Smooth muscle cell (in vitro differentiated cells): ENCODE measurements at regions not wholly inside any gene's neighbourhood (a gene's known extent, or its start where the extent isn't known, plus 50 kb on each side); places are given as distances from the start of the nearest gene placed in this dataset.

ENCODE experiments used
- DNase-seq: peaks from one replicate; lab custom pipeline; 2025; ENCODE audit not compliant: unreplicated experiment; lab: John Stamatoyannopoulos, UW
- H2AFZ ChIP-seq: fragments of 200-600 bp; sonication (generic); 2 replicates; pipeline ENCODE4 v1.6.0; 2016; ENCODE audit warnings: antibody characterized with exemption, low read depth, mild to moderate bottlenecking
- H3F3A ChIP-seq: fragments of 200-600 bp; sonication (generic); 2 replicates; pipeline ENCODE4 v1.6.0; 2017; ENCODE audit warnings: antibody characterized with exemption, low read depth
- H3K27ac ChIP-seq: fragments of 200-600 bp; sonication (generic); 2 replicates; pipeline ENCODE4 v1.5.1; 2016; ENCODE audit warnings: low read depth, mild to moderate bottlenecking
- H3K27me3 ChIP-seq: fragments of 200-600 bp; sonication (generic); 2 replicates; pipeline ENCODE4 v1.6.1; 2016; ENCODE audit warnings: low read depth, mild to moderate bottlenecking
- H3K36me3 ChIP-seq: fragments of 200-600 bp; sonication (generic); 2 replicates; pipeline ENCODE4 v1.5.1; 2016; ENCODE audit warnings: low read depth
- H3K4me1 ChIP-seq: fragments of 200-600 bp; sonication (generic); 2 replicates; pipeline ENCODE4 v1.5.1; 2016; ENCODE audit warnings: low read depth
- H3K4me2 ChIP-seq: fragments of 200-600 bp; sonication (generic); 2 replicates; pipeline ENCODE4 v1.6.0; 2016; ENCODE audit warnings: mild to moderate bottlenecking
- H3K4me3 ChIP-seq: fragments of 200-600 bp; sonication (generic); 2 replicates; pipeline ENCODE4 v1.5.1; 2016; ENCODE audit warnings: mild to moderate bottlenecking
- H3K79me2 ChIP-seq: fragments of 200-600 bp; sonication (generic); 2 replicates; pipeline ENCODE4 v1.6.0; 2016; ENCODE audit warnings: low read depth, mild to moderate bottlenecking
- H3K9ac ChIP-seq: fragments of 200-600 bp; sonication (generic); 2 replicates; pipeline ENCODE4 v1.6.0; 2016; ENCODE audit warnings: low read depth
- H3K9me3 ChIP-seq: fragments of 200-600 bp; sonication (generic); replicated peaks from 2 replicates; pipeline ENCODE4 v1.5.1; 2016; ENCODE audit warnings: low read depth
- H4K20me1 ChIP-seq: fragments of 200-600 bp; sonication (generic); 2 replicates; pipeline ENCODE4 v1.6.0; 2016; ENCODE audit warnings: low read depth
- CTCF ChIP-seq: fragments of 200-600 bp; sonication (generic); IDR thresholded peaks from 2 replicates; pipeline ENCODE4 v1.5.1; 2017; ENCODE audit warnings: borderline replicate concordance, mild to moderate bottlenecking, antibody characterized with exemption; ENCODE audit not compliant: insufficient read depth, poor library complexity, severe bottlenecking
- WGBS: methylation state at CpG from one replicate; pipeline ENCODE4 v1.1.7; 2016; ENCODE audit warnings: low lambda C conversion rate; 5-methylcytosine and 5-hydroxymethylcytosine counted together

DNA sequence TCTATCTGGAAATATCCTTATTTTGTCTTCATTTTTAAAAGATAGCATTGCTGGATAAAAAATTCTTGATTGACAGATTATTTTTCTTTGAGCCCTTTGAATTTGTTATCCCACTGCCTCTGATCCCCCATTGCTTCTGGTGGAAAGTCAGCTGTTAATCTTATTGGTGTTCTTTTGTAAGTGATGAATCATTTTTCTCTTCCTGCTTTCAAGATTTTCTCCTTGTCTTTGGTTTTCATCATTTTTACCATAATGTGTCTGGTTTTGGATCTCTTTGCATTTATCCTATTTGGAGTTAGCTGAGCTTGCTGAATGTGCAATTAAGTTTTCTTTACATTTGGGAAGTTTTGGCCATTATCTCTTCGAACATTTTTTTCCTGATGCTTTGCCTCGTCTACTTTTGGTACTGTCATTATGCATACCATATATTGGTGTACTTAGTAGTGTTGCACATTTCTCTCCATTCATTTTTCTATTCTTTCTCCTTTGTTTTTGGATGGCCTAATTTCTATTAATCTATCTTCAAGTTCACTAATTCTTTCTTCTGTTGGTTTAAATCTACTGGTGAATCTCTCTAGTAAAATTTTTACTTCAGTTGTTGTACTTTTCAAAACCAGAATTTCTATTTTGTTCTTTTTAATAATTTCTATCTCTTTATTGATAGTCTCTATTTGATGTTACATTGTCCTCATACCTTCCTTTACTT lies 440.0 kb upstream of the PROK2 start:
- no peaks in the 10 kb centered on the region for H3K79me2 ChIP-seq
- 100% methylated on average over 2 of the region's 2 CpGs for WGBS
- no peak overlapping the region for H3K9ac ChIP-seq
- H3K4me3 ChIP-seq = no peak overlapping the region
- no peaks in the 10 kb centered on the region for H3K4me1 ChIP-seq
- peaks cover 15% of the 10 kb centered on the region for H3K9me3 ChIP-seq
- no peaks in the 10 kb centered on the region for H3F3A ChIP-seq
- no peak overlapping the region for H3K27ac ChIP-seq
- H2AFZ ChIP-seq = no peak overlapping the region
- TF ChIP-seq CTCF = no peak
- H3K36me3 ChIP-seq = no peaks in the 10 kb centered on the region
- no peak for DNase-seq
- no peak overlapping the region for H3K4me2 ChIP-seq
- no peaks in the 10 kb centered on the region for H4K20me1 ChIP-seq
- H3K27me3 ChIP-seq = no peaks in the 10 kb centered on the region

DNA sequence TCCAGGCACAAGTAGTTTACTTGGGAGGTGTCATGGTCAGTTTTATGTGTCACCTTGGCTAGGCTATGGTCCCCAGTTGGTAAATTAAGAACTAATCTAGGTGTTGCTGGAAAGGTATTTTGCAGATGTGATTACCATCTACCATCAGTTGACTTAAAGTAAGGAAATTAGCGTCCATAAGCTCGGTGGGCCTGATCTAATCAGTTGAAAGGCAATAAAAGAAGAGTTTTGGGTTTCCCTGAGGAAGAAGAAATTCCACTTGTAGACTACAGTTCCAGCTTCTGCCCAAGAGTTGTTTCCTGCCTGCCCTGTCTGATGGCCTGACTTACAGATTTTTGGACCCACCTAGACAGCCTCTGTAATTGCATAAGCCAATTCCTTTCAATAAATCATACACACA lies 438.7 kb upstream of the PROK2 start:
- no peaks in the 10 kb centered on the region for H3K27me3 ChIP-seq
- no peaks in the 10 kb centered on the region for H4K20me1 ChIP-seq
- H3K4me1 ChIP-seq = no peaks in the 10 kb centered on the region
- WGBS = 88% methylated on average over 2 of the region's 2 CpGs
- no peaks in the 10 kb centered on the region for H3K36me3 ChIP-seq
- H3K9me3 ChIP-seq = peaks cover 15% of the 10 kb centered on the region
- H3K27ac ChIP-seq = no peak overlapping the region
- no peak for DNase-seq
- no peak overlapping the region for H3K4me3 ChIP-seq
- H3K9ac ChIP-seq = no peak overlapping the region
- no peak overlapping the region for H3K4me2 ChIP-seq
- no peak overlapping the region for H2AFZ ChIP-seq
- no peaks in the 10 kb centered on the region for H3K79me2 ChIP-seq
- H3F3A ChIP-seq = no peaks in the 10 kb centered on the region
- TF ChIP-seq CTCF = no peak

- H3K36me3 ChIP-seq = no peaks in the 10 kb centered on the region
- H3K4me1 ChIP-seq = no peaks in the 10 kb centered on the region
- no peaks in the 10 kb centered on the region for H3K79me2 ChIP-seq
- 83% methylated on average over 2 of the region's 2 CpGs for WGBS
- TF ChIP-seq CTCF = no peak
- no peaks in the 10 kb centered on the region for H4K20me1 ChIP-seq
- DNase-seq = no peak
- no peak overlapping the region for H3K4me3 ChIP-seq
- H3K27me3 ChIP-seq = no peaks in the 10 kb centered on the region
- no peak overlapping the region for H3K9ac ChIP-seq
- peaks cover 15% of the 10 kb centered on the region for H3K9me3 ChIP-seq
- no peak overlapping the region for H3K27ac ChIP-seq
- H2AFZ ChIP-seq = no peak overlapping the region
- H3F3A ChIP-seq = no peaks in the 10 kb centered on the region
- no peak overlapping the region for H3K4me2 ChIP-seq
These were observed 438.2 kb upstream of the PROK2 start for GRCh38 chr3:72223116-72223515.

DNA sequence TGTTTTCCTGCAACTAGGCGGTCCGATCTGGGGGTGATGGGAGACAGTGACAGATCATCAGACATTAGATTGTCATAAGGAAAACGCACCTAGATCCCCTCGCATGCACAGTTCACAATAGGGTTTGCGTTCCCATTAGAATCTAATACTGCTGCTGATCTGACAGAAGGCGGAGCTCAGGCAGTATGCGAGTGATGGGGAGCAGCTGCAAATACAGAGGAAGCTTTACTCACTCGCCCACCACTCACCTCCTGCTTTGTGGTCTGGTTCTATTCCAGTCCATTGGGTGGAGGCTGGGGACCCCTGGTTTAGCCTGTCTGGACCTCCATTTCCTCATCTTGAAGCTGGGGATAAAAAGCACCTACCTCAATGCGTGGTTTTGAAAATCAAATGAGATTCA lies 437.5 kb upstream of the PROK2 start:
- no peak for TF ChIP-seq CTCF
- Histone ChIP-seq H2AFZ (no peak overlapping the region), H3F3A (no peaks in the 10 kb centered on the region), H3K27me3 (no peaks in the 10 kb centered on the region), H3K9me3 (peaks cover 15% of the 10 kb centered on the region), H4K20me1 (no peaks in the 10 kb centered on the region), H3K4me2 (no peak overlapping the region), H3K9ac (no peak overlapping the region), H3K27ac (no peak overlapping the region), H3K4me3 (no peak overlapping the region), H3K79me2 (no peaks in the 10 kb centered on the region), H3K4me1 (no peaks in the 10 kb centered on the region), H3K36me3 (no peaks in the 10 kb centered on the region)
- DNase-seq = no peak
- WGBS = 94% methylated on average over 9 of the region's 9 CpGs
